ENCODE measurements at regions not wholly inside any gene's neighbourhood (a gene's known extent, or its start where the extent isn't known, plus 50 kb on each side); places are given as distances from the start of the nearest gene placed in this dataset.
"Not testable (repeated sequence)": the region's sequence is repeated elsewhere in the genome, so short reads cannot be mapped to it uniquely, and the experiment has no call there.

DNA sequence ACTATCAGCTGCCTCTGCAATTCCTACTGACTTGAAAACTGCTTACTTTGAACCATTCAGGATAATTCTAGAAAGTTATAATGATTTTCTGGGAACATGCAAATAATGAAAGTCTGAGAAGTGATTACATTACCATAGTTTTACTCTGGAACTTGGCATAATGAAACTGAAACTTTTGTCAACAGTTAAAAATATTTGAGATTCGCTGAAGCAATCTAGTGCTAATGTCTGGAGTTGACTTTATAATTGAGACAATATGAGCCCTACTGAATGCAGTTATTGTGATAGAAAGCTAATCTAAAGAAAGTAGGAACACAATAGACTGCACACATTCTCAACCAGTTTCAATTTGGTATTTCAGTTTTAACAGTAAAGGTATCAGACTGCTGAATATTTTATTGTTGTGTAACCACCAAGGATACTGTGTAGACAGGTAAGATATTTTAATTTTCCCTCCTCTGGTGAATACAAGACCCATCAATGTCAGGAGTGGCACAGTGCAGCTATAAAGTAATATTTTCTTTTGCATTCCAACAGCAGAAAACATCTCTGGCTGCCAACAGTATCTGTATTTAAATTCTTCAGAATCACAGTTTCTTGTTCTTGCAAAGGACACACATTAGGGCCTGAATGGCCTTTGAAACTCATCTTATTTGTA lies 483.5 kb downstream of the ATP23 start:
- Histone ChIP-seq H3K27me3 (ENCODE audit: insufficient read depth, poor library complexity, severe bottlenecking) (no peaks in the 10 kb centered on the region), H3K4me3 (replicated peaks; ENCODE audit: insufficient read depth, low read length) (no peak overlapping the region), H3K27ac (replicated peaks) (no peak overlapping the region)

DNA sequence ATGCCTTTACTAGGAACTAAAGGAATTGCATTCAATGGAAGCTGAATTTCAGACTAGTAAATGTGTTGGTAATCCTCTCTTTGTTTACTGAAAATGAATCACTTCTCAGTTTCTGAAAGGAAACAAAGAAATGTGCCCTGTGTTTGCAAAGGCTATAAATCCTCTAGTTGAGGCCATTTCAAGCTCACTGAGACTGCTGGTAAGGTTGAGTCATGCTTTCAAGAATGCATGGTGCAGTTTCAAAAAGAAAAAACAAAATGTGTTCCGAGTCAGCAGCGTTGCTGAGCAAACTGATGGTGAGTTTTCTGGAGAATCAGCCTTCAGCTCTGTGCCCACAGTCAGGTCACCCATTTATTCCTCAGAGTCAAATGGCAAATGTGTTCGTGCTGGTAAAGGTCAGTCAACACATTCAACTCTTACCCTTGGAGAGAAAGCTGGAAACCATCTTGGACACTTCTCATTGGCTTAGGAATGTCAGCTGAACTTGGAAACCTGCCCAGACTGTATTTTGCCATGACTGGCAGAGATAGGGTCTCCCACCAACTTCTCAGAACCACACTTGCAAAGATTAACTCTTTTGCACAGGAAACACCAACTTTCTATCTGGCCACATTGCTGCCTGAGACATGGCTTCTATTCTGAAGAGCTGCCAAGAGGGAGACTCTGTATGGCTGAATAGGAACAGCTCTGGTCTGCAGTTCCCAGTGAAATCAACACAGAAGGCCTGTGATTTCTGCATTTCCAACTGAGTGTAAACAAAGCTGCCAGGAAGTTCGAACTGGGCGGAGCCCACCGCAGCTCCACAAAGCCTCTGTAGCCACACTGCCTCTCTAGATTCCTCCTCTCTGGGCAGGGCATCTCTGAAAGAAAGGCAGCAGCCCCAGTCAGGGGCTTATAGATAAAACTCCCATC lies 484.4 kb downstream of the ATP23 start:
- no peak for DNase-seq (ENCODE audit: low read depth in 1 of 2, low spot score in 1 of 2)
- H3K27ac ChIP-seq (replicated peaks) = no peak overlapping the region
- no peak overlapping the region for H3K4me3 ChIP-seq (replicated peaks; ENCODE audit: insufficient read depth, low read length)

More for the DNA sequence above, 483.5 kb downstream of the ATP23 start:
- no peak for DNase-seq (ENCODE audit: low read depth in 1 of 2, low spot score in 1 of 2)
- TF ChIP-seq SPI1 (IDR thresholded peaks at IDR 0.05; ENCODE audit: borderline replicate concordance, low read depth) (no peak), GABPA (IDR thresholded peaks at IDR 0.05; ENCODE audit: low read depth) (no peak), POLR2AphosphoS5 (IDR thresholded peaks at IDR 0.05; ENCODE audit: low read depth) (no peak)
- TF ChIP-seq, protein P1, sequence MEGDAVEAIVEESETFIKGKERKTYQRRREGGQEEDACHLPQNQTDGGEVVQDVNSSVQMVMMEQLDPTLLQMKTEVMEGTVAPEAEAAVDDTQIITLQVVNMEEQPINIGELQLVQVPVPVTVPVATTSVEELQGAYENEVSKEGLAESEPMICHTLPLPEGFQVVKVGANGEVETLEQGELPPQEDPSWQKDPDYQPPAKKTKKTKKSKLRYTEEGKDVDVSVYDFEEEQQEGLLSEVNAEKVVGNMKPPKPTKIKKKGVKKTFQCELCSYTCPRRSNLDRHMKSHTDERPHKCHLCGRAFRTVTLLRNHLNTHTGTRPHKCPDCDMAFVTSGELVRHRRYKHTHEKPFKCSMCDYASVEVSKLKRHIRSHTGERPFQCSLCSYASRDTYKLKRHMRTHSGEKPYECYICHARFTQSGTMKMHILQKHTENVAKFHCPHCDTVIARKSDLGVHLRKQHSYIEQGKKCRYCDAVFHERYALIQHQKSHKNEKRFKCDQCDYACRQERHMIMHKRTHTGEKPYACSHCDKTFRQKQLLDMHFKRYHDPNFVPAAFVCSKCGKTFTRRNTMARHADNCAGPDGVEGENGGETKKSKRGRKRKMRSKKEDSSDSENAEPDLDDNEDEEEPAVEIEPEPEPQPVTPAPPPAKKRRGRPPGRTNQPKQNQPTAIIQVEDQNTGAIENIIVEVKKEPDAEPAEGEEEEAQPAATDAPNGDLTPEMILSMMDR (IDR thresholded peaks at IDR 0.05; ENCODE audit: insufficient read depth, low read length) = no peak

DNA sequence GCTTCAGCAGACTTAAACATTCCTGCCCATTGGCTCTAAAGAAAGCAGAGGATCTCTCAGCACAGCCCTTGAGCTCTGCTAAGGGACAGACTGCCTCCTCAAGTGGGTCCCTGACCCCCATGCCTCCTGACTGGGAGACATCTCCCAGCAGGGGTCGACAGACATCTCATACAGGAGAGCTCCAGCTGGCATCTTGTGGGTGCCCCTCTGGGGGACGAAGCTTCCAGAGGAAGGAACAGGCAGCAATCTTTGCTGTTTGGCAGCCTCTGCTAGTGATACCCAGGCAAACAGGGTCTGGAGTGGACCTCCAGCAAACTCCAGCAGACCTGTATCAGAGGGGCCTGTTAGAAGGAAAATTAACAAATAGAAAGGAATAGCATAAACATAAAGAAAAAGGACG lies 485.1 kb downstream of the ATP23 start:
- not testable (repeated sequence) for DNase-seq (ENCODE audit: low read depth in 1 of 2, low spot score in 1 of 2); H3K4me3 ChIP-seq (replicated peaks; ENCODE audit: insufficient read depth, low read length); H3K27ac ChIP-seq (replicated peaks); H3K27me3 ChIP-seq (ENCODE audit: insufficient read depth, poor library complexity, severe bottlenecking)

More for the DNA sequence above, 484.4 kb downstream of the ATP23 start:
- TF ChIP-seq, protein P1 (IDR thresholded peaks at IDR 0.05; ENCODE audit: insufficient read depth, low read length) = no peak
- TF ChIP-seq POLR2AphosphoS5 (IDR thresholded peaks at IDR 0.05; ENCODE audit: low read depth) (no peak), SPI1 (IDR thresholded peaks at IDR 0.05; ENCODE audit: borderline replicate concordance, low read depth) (no peak), GABPA (IDR thresholded peaks at IDR 0.05; ENCODE audit: low read depth) (no peak)
- TF ChIP-seq, protein P2, sequence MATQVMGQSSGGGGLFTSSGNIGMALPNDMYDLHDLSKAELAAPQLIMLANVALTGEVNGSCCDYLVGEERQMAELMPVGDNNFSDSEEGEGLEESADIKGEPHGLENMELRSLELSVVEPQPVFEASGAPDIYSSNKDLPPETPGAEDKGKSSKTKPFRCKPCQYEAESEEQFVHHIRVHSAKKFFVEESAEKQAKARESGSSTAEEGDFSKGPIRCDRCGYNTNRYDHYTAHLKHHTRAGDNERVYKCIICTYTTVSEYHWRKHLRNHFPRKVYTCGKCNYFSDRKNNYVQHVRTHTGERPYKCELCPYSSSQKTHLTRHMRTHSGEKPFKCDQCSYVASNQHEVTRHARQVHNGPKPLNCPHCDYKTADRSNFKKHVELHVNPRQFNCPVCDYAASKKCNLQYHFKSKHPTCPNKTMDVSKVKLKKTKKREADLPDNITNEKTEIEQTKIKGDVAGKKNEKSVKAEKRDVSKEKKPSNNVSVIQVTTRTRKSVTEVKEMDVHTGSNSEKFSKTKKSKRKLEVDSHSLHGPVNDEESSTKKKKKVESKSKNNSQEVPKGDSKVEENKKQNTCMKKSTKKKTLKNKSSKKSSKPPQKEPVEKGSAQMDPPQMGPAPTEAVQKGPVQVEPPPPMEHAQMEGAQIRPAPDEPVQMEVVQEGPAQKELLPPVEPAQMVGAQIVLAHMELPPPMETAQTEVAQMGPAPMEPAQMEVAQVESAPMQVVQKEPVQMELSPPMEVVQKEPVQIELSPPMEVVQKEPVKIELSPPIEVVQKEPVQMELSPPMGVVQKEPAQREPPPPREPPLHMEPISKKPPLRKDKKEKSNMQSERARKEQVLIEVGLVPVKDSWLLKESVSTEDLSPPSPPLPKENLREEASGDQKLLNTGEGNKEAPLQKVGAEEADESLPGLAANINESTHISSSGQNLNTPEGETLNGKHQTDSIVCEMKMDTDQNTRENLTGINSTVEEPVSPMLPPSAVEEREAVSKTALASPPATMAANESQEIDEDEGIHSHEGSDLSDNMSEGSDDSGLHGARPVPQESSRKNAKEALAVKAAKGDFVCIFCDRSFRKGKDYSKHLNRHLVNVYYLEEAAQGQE (IDR thresholded peaks at IDR 0.05; ENCODE audit: insufficient replicate concordance, low read depth) = no peak
- H3K27me3 ChIP-seq (ENCODE audit: insufficient read depth, poor library complexity, severe bottlenecking) = no peaks in the 10 kb centered on the region

DNA sequence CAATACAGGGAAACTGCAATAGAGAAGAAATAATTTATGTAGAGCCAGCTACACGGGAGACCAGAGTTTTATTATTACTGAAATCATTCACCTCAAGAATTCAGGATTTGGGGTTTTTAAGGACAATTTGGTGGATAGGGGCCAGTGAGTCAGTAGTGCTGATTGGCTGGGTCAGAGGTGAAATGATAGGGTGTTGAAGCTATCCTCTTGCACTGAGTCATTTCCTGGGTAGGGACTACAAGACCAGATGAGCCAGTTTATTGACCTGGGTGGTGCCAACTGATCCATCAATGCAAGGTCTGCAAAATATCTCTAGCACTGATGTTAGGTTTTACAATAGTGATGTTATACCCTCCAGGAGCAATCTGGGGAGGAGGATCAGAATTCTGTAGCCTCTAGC lies 486.3 kb downstream of the LRIG3 start:
- H3K27ac ChIP-seq (replicated peaks) = no peak overlapping the region
- no peaks in the 10 kb centered on the region for H3K27me3 ChIP-seq (ENCODE audit: insufficient read depth, poor library complexity, severe bottlenecking)
- no peak overlapping the region for H3K4me3 ChIP-seq (replicated peaks; ENCODE audit: insufficient read depth, low read length)
- no peak for DNase-seq (ENCODE audit: low read depth in 1 of 2, low spot score in 1 of 2)
- no peak for TF ChIP-seq SPI1 (IDR thresholded peaks at IDR 0.05; ENCODE audit: borderline replicate concordance, low read depth)
- TF ChIP-seq, protein P2 (IDR thresholded peaks at IDR 0.05; ENCODE audit: insufficient replicate concordance, low read depth) = no peak
- TF ChIP-seq, protein P1 (IDR thresholded peaks at IDR 0.05; ENCODE audit: insufficient read depth, low read length) = no peak

Data from HL-60 (cell line).